ENCODE measurements at regions not wholly inside any gene's neighbourhood (a gene's known extent, or its start where the extent isn't known, plus 50 kb on each side); places are given as distances from the start of the nearest gene placed in this dataset.

- H3K27ac ChIP-seq = no peak overlapping the region
- H3K4me3 ChIP-seq = no peak overlapping the region
- intact Hi-C loops (cut with DNase I; ENCODE audit: low total_unique reads) = no loop called here
- no peaks in the 10 kb centered on the region for H3K4me1 ChIP-seq
- TF ChIP-seq EP300 (IDR thresholded peaks at IDR 0.05; ENCODE audit: low read depth) (no peak), CTCF (IDR thresholded peaks at IDR 0.05) (no peak), POLR2AphosphoS5 (IDR thresholded peaks at IDR 0.05) (no peak), POLR2A (IDR thresholded peaks at IDR 0.05) (no peak)
- DNase-seq = no peak
- in situ Hi-C loops (cut with MboI; ENCODE audit: low pct_ligation_motif_present in 1 of 4, low pct_unique_long_range_greater_than_20kb in 1 of 4, low sequenced_read_pairs in 3 of 4) = no loop called here
- H3K36me3 ChIP-seq = no peaks in the 10 kb centered on the region
- H3K9me3 ChIP-seq = no peaks in the 10 kb centered on the region
- no peaks in the 10 kb centered on the region for H3K27me3 ChIP-seq
- WGBS, 2 donors (ENCODE audit: low coverage in 1 of 2) = 85 to 90% methylated on average over 1 of the region's 1 CpG
Observed at GRCh38 chr4:96652158-96652557, 812.3 kb downstream of the PDHA2 start.

- TF ChIP-seq POLR2AphosphoS5 (IDR thresholded peaks at IDR 0.05) (no peak), EP300 (IDR thresholded peaks at IDR 0.05; ENCODE audit: low read depth) (no peak), CTCF (IDR thresholded peaks at IDR 0.05) (no peak), POLR2A (IDR thresholded peaks at IDR 0.05) (no peak)
- WGBS, 2 donors (ENCODE audit: low coverage in 1 of 2) = 93 to 100% methylated on average over 3 to 7 of the region's 7 CpGs
- Histone ChIP-seq H3K36me3 (no peaks in the 10 kb centered on the region), H3K27ac (no peak overlapping the region), H3K4me1 (no peaks in the 10 kb centered on the region), H3K9me3 (no peaks in the 10 kb centered on the region), H3K4me3 (no peak overlapping the region), H3K27me3 (no peaks in the 10 kb centered on the region)
- DNase-seq = no peak
- intact Hi-C loops (cut with DNase I; ENCODE audit: low total_unique reads) (no loop called here), in situ Hi-C loops (cut with MboI; ENCODE audit: low pct_ligation_motif_present in 1 of 4, low pct_unique_long_range_greater_than_20kb in 1 of 4, low sequenced_read_pairs in 3 of 4) (no loop called here)
Observed at GRCh38 chr4:96652821-96653220, 812.9 kb downstream of the PDHA2 start.

GRCh38 chr4:96654045-96654444 lies 814.2 kb downstream of the PDHA2 start:
- Histone ChIP-seq H3K27me3 (no peaks in the 10 kb centered on the region), H3K4me1 (no peaks in the 10 kb centered on the region), H3K27ac (no peak overlapping the region), H3K4me3 (no peak overlapping the region), H3K36me3 (no peaks in the 10 kb centered on the region), H3K9me3 (no peaks in the 10 kb centered on the region)
- WGBS, 2 donors (ENCODE audit: low coverage in 1 of 2) = 84% methylated on average over 6 of the region's 6 CpGs; no CpG with 5 or more reads in 1 of the 2 donors
- intact Hi-C loops (cut with DNase I; ENCODE audit: low total_unique reads) = no loop called here
- no peak for DNase-seq
- TF ChIP-seq CTCF (IDR thresholded peaks at IDR 0.05) = no peak
- TF ChIP-seq POLR2A (IDR thresholded peaks at IDR 0.05) = no peak
- no peak for TF ChIP-seq POLR2AphosphoS5 (IDR thresholded peaks at IDR 0.05)
- TF ChIP-seq EP300 (IDR thresholded peaks at IDR 0.05; ENCODE audit: low read depth) = no peak
- in situ Hi-C loops (cut with MboI; ENCODE audit: low pct_ligation_motif_present in 1 of 4, low pct_unique_long_range_greater_than_20kb in 1 of 4, low sequenced_read_pairs in 3 of 4) = no loop called here

- Histone ChIP-seq H3K9me3 (no peaks in the 10 kb centered on the region), H3K4me1 (no peaks in the 10 kb centered on the region), H3K27me3 (no peaks in the 10 kb centered on the region), H3K36me3 (no peaks in the 10 kb centered on the region), H3K27ac (no peak overlapping the region), H3K4me3 (no peak overlapping the region)
- TF ChIP-seq POLR2AphosphoS5 (IDR thresholded peaks at IDR 0.05) = no peak
- no peak for TF ChIP-seq CTCF (IDR thresholded peaks at IDR 0.05)
- no peak for TF ChIP-seq POLR2A (IDR thresholded peaks at IDR 0.05)
- no peak for TF ChIP-seq EP300 (IDR thresholded peaks at IDR 0.05; ENCODE audit: low read depth)
- in situ Hi-C loops (cut with MboI; ENCODE audit: low pct_ligation_motif_present in 1 of 4, low pct_unique_long_range_greater_than_20kb in 1 of 4, low sequenced_read_pairs in 3 of 4) = no loop called here
- intact Hi-C loops (cut with DNase I; ENCODE audit: low total_unique reads) = no loop called here
- 52 to 56% methylated on average over 2 of the region's 2 CpGs for WGBS, 2 donors (ENCODE audit: low coverage in 1 of 2)
- DNase-seq = no peak
Observed at GRCh38 chr4:96670381-96670780, 830.5 kb downstream of the PDHA2 start.

All from transverse colon (tissue), 4 donors.